GM12873 (cell line): ENCODE measurements at regions not wholly inside any gene's neighbourhood (a gene's known extent, or its start where the extent isn't known, plus 50 kb on each side); places are given as distances from the start of the nearest gene placed in this dataset.

Experiments
- CTCF ChIP-seq: IDR thresholded peaks from 2 replicates; pipeline ENCODE4 v1.5.1; 2012; ENCODE audit warnings: low read depth, mild to moderate bottlenecking, moderate library complexity, low read length, control low read depth; ENCODE audit not compliant: insufficient read depth; ENCODE audit errors: missing control alignments

- TF ChIP-seq CTCF, result no peak
Observed at GRCh38 chr12:13924286-13924685, 57.1 kb downstream of the GRIN2B start.

GRCh38 chr12:13918897-13919296 is 62.5 kb downstream of the GRIN2B start:
- TF ChIP-seq CTCF, result no peak

GRCh38 chr12:13915096-13915495 is 66.3 kb downstream of the GRIN2B start:
- no peak for TF ChIP-seq CTCF

- no peak for TF ChIP-seq CTCF
Observed at GRCh38 chr12:13913371-13913770, 68.0 kb downstream of the GRIN2B start.

GRCh38 chr12:13911756-13912554 is 69.4 kb downstream of the GRIN2B start:
- TF ChIP-seq CTCF, result no peak

- TF ChIP-seq CTCF, result no peak
Observed at GRCh38 chr12:13905794-13906193, 75.6 kb downstream of the GRIN2B start.

GRCh38 chr12:13900718-13901117 is 80.7 kb downstream of the GRIN2B start:
- TF ChIP-seq CTCF, result no peak

GRCh38 chr12:13897811-13898210 is 83.6 kb downstream of the GRIN2B start:
- no peak for TF ChIP-seq CTCF
